Endothelial cell of umbilical vein (primary cell): ENCODE measurements at regions not wholly inside any gene's neighbourhood (a gene's known extent, or its start where the extent isn't known, plus 50 kb on each side); places are given as distances from the start of the nearest gene placed in this dataset.

Source experiments
- BruUV-seq: library from RNA; stranded (reverse); fragments of 400-500 nt; replicated peaks from 2 replicates; lab custom pipeline; 2021; lab: Mats Ljungman, UMichigan
- CTCF ChIA-PET: fragments of 300-600, 350-600 bp; sonication (Branson Sonifier 250); formaldehyde crosslinking; loops from one replicate; lab custom pipeline; 2021; ENCODE audit warnings: antibody characterized with exemption, inconsistent platforms; lab: Charles Lee
- POLR2A ChIA-PET: fragments of 300-600, 350-600 bp; sonication (Branson Sonifier 250); formaldehyde crosslinking; loops from one replicate; lab custom pipeline; 2021; ENCODE audit warnings: antibody characterized with exemption, inconsistent platforms; lab: Charles Lee
- DNase-seq: peaks from one replicate; pipeline ENCODE4 v3.0.0-alpha.2; 2011; ENCODE audit warnings: low read depth, low spot score
- FAIRE-seq: peaks from 2 replicates; lab custom pipeline; 2011; peaks lifted over from hg19 to GRCh38; lab: Jason Lieb, UNC
- H2AFZ ChIP-seq: 2 replicates; pipeline ENCODE4 v1.6.0; 2012; ENCODE audit warnings: low read depth, low read length, control low read depth, inconsistent platforms
- H3K27ac ChIP-seq: 2 replicates; pipeline ENCODE4 v1.5.1; 2011; ENCODE audit warnings: low read depth, mild to moderate bottlenecking, control low read depth, low read length, moderate library complexity; ENCODE audit not compliant: insufficient read depth
- H3K27me3 ChIP-seq, 2 experiments: 2 replicates each; pipeline versions ENCODE4 v1.6.0 to v1.6.1; 2011; ENCODE audit warnings: low read length in 2 of 2, mixed read lengths in 1 of 2; ENCODE audit not compliant: control insufficient read depth in 2 of 2, insufficient read depth in 2 of 2
- H3K36me3 ChIP-seq, 2 experiments: 2 replicates in 1 of 2; 3 replicates in 1 of 2; pipeline ENCODE4 v1.5.1; 2011; ENCODE audit warnings: low read length in 2 of 2, mild to moderate bottlenecking in 1 of 2, moderate library complexity in 1 of 2; ENCODE audit not compliant: control insufficient read depth in 2 of 2, insufficient read depth in 2 of 2; ENCODE audit errors: extremely low read depth in 1 of 2
- H3K4me1 ChIP-seq: 3 replicates; pipeline ENCODE4 v1.5.1; 2011; ENCODE audit warnings: mild to moderate bottlenecking, low read length; ENCODE audit not compliant: control insufficient read depth, insufficient read depth; ENCODE audit errors: extremely low read depth
- H3K4me2 ChIP-seq: 2 replicates; pipeline ENCODE4 v1.6.1; 2011; ENCODE audit warnings: low read length, control low read depth, mixed read lengths; ENCODE audit not compliant: insufficient read depth
- H3K4me3 ChIP-seq, 3 experiments: fragments of 200-600 bp in 1 of 3; sonication (generic), shearing (Covaris generic) in 1 of 3; replicated peaks in 1 of 3; 2 replicates each; pipeline ENCODE4 v1.5.1; 2011 to 2016; ENCODE audit warnings: control low read depth in 3 of 3, low read length in 3 of 3, mild to moderate bottlenecking in 2 of 3, inconsistent platforms in 1 of 3, low read depth in 1 of 3, moderate library complexity in 1 of 3; ENCODE audit not compliant: insufficient read depth in 1 of 3
- H3K79me2 ChIP-seq: 2 replicates; pipeline ENCODE4 v1.6.0; 2012; ENCODE audit warnings: low read length, inconsistent platforms; ENCODE audit not compliant: control insufficient read depth, insufficient read depth
- H3K9ac ChIP-seq: replicated peaks from 2 replicates; pipeline ENCODE3; 2011; ENCODE audit warnings: low read length, control low read depth; ENCODE audit not compliant: insufficient read depth; ENCODE audit errors: extremely low read depth
- H3K9me1 ChIP-seq: replicated peaks from 3 replicates; pipeline ENCODE4 v1.6.0; 2011; ENCODE audit warnings: mild to moderate bottlenecking, low read length; ENCODE audit not compliant: control insufficient read depth, insufficient read depth; ENCODE audit errors: extremely low read depth
- H3K9me3 ChIP-seq: replicated peaks from 2 replicates; pipeline ENCODE4 v1.5.1; 2012; ENCODE audit warnings: low read length, inconsistent platforms; ENCODE audit not compliant: control insufficient read depth, insufficient read depth
- H4K20me1 ChIP-seq: replicated peaks from 2 replicates; pipeline ENCODE3; 2011; ENCODE audit warnings: mild to moderate bottlenecking, low read length; ENCODE audit not compliant: control insufficient read depth, insufficient read depth; ENCODE audit errors: extremely low read depth
- CTCF ChIP-seq, 2 donors: IDR thresholded peaks; 1 replicate in 1 of 2; 2 replicates in 1 of 2; pipeline ENCODE4 v1.5.1; 2011; ENCODE audit warnings: low read length in 2 of 2, mild to moderate bottlenecking in 2 of 2, moderate library complexity in 2 of 2, control low read depth in 1 of 2, inconsistent platforms in 1 of 2, low read depth in 1 of 2; ENCODE audit not compliant: insufficient read depth in 1 of 2; ENCODE audit errors: extremely low read depth in 1 of 2
- EZH2 ChIP-seq: IDR thresholded peaks from 2 replicates; pipeline ENCODE4 v1.6.1; 2012; ENCODE audit warnings: borderline replicate concordance, low read depth, mild to moderate bottlenecking, moderate library complexity, low read length, inconsistent platforms; ENCODE audit not compliant: severe bottlenecking
- FOS ChIP-seq: IDR thresholded peaks from 2 replicates; pipeline ENCODE4 v1.6.1; 2011; ENCODE audit warnings: mild to moderate bottlenecking, low read length, moderate library complexity, borderline replicate concordance; ENCODE audit not compliant: insufficient read depth
- GATA2 ChIP-seq: IDR thresholded peaks from 2 replicates; pipeline ENCODE4 v1.7.0; 2011; ENCODE audit warnings: low read depth, mild to moderate bottlenecking, moderate library complexity, mixed read lengths, low read length; ENCODE audit not compliant: insufficient read length, insufficient read depth
- JUN ChIP-seq: IDR thresholded peaks from 2 replicates; pipeline ENCODE4 v1.6.1; 2011; ENCODE audit warnings: borderline replicate concordance, low read depth; ENCODE audit not compliant: insufficient read length, insufficient read depth
- MAX ChIP-seq: IDR thresholded peaks from 2 replicates; pipeline ENCODE4 v1.6.1; 2011; ENCODE audit not compliant: insufficient read depth, insufficient read length
- MYC ChIP-seq: IDR thresholded peaks from one replicate; pipeline ENCODE4 v1.6.1; 2011; ENCODE audit warnings: mild to moderate bottlenecking, low read depth, low read length
- POLR2A ChIP-seq: IDR thresholded peaks from 2 replicates; pipeline ENCODE4 v1.6.1; 2012; ENCODE audit warnings: low read depth, mild to moderate bottlenecking, control low read depth, low read length
- POLR2AphosphoS5 ChIP-seq: IDR thresholded peaks from 2 replicates; pipeline ENCODE4 v1.6.1; 2012; ENCODE audit warnings: low read depth, mild to moderate bottlenecking, control low read depth, low read length, moderate library complexity; ENCODE audit not compliant: insufficient read depth
- dilution Hi-C: fragments of 300-500 bp; cut with MboI; formaldehyde crosslinking; loops from one replicate; pipeline ENCODE4 v1.15.0; 2019; ENCODE audit warnings: low sequenced_read_pairs; ENCODE audit not compliant: extremely low pct_ligation_motif_present
- intact Hi-C: fragments of 100-400 bp; cut with micrococcal nuclease; formaldehyde crosslinking; loops from one replicate; pipeline ENCODE4 v1.10.0; 2022

GRCh38 chr7:12158334-12159060, 52.6 kb upstream of the TMEM106B start:
- intact Hi-C loops: no loop called here
- ChIA-PET CTCF (no interaction called here), POLR2A (no interaction called here)
- Histone ChIP-seq H3K36me3 (no peaks in the 10 kb centered on the region), H3K4me3 (no peak overlapping the region), H4K20me1 (no peaks in the 10 kb centered on the region), H3K27ac (no peak overlapping the region), H3K4me2 (no peak overlapping the region), H3K27me3 (no peaks in the 10 kb centered on the region), H3K9ac (no peak overlapping the region), H3K9me1 (no peaks in the 10 kb centered on the region), H3K4me1 (peaks cover 16% of the 10 kb centered on the region), H2AFZ (no peak overlapping the region), H3K9me3 (no peaks in the 10 kb centered on the region), H3K79me2 (no peaks in the 10 kb centered on the region)
- TF ChIP-seq CTCF (IDR thresholded peaks at IDR 0.05; ENCODE audit: extremely low read depth in 1 of 2, insufficient read depth in 1 of 2, low read depth in 1 of 2, low read length in 2 of 2): no peak
- no peak for TF ChIP-seq POLR2A
- TF ChIP-seq MAX: no peak
- TF ChIP-seq GATA2: no peak
- TF ChIP-seq JUN: no peak
- no peak for TF ChIP-seq FOS
- no peak for TF ChIP-seq POLR2AphosphoS5
- TF ChIP-seq EZH2: no peak
- TF ChIP-seq MYC: no peak
- no peak for FAIRE-seq
- DNase-seq: no peak
- no TSS peak for BruUV-seq
- dilution Hi-C loops: no loop called here
